ENCODE measurements at regions not wholly inside any gene's neighbourhood (a gene's known extent, or its start where the extent isn't known, plus 50 kb on each side); places are given as distances from the start of the nearest gene placed in this dataset.

DNA sequence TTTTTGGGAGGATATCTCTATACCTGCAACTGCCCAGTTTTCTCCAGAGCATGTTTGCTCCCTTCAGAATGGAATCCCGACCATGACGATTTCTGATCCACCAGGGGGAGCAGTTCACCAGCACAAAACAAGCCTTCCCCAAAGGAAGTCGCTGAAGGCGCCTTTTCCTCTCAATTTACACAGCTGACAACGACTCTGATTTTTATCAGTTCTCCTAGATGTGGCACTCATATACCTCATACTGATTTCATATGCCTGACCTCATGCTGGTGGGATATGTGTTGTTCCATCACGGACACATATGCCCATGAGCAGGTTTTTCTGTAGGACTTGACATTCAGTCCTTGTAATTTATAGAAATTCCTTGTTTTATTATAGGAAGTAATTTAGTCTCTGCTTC lies 1028.2 kb downstream of the MCTP2 start:
- no peaks in the 10 kb centered on the region for H3K79me2 ChIP-seq (ENCODE audit: control insufficient read depth in 1 of 2, insufficient read depth in 2 of 2, low read length in 2 of 2)
- POLR2A ChIA-PET (ENCODE audit: partially characterized antibody), result no interaction called here
- H3K56ac ChIP-seq (replicated peaks; ENCODE audit: insufficient read length, low read depth, low read length), result no peak overlapping the region
- H3K79me1 ChIP-seq (ENCODE audit: low read depth, low read length), result no peaks in the 10 kb centered on the region
- H2BK12ac ChIP-seq (ENCODE audit: low read depth, low read length), result no peak overlapping the region
- peaks cover 0 to 1% (median 0%) of the 10 kb centered on the region in 4 experiments; a peak in 1 of 7 replicates for H3K27me3 ChIP-seq (replicated peaks in 1 of 4; ENCODE audit: control insufficient read depth in 3 of 4, extremely low read depth in 1 of 4, insufficient read depth in 3 of 4, low read length in 3 of 4)
- FAIRE-seq, result peak; percentile 98
- no peak overlapping the region for H2BK5ac ChIP-seq (ENCODE audit: low read depth, low read length)
- H3K9ac ChIP-seq (replicated peaks in 1 of 4; ENCODE audit: extremely low read depth in 1 of 4, low read depth in 3 of 4, low read length in 3 of 4), result no peak overlapping the region
- no peaks in the 10 kb centered on the region for H3K23me2 ChIP-seq (ENCODE audit: low read depth, low read length)
- no peak overlapping the region for H3K14ac ChIP-seq (ENCODE audit: insufficient read length)
- no peaks in the 10 kb centered on the region for H3K9me3 ChIP-seq (ENCODE audit: insufficient read depth in 2 of 2, low read depth in 1 of 2, low read length in 1 of 2)
- no peak overlapping the region for H2BK15ac ChIP-seq (ENCODE audit: low read length)
- no peak overlapping the region for H2AK5ac ChIP-seq (ENCODE audit: low read depth, low read length)
- DNase-seq (ENCODE audit: low read depth in 1 of 2, low spot score in 2 of 2), result peak; percentile 7 to 61
- H3K4me2 ChIP-seq (ENCODE audit: insufficient read depth in 1 of 2, low read depth in 2 of 2, low read length in 2 of 2), result no peak overlapping the region
- no peak overlapping the region for H3K4ac ChIP-seq (replicated peaks; ENCODE audit: insufficient read length, low read depth, low read length)
- no peaks in the 10 kb centered on the region for H3K36me3 ChIP-seq (ENCODE audit: control insufficient read depth in 2 of 4, insufficient read depth in 4 of 4, low read length in 3 of 4)
- TF ChIP-seq CBX5 (IDR thresholded peaks at IDR 0.05; ENCODE audit: low read depth, low read length) (no peak), CREB1 (IDR thresholded peaks at IDR 0.05) (peak; percentile 47; the same call in 1 of the 2 replicates), TEAD4 (IDR thresholded peaks at IDR 0.05; ENCODE audit: low read depth, low read length) (0 out of 2 replicates have a peak, but pooled peaks have one; percentile 23), ASH2L (IDR thresholded peaks at IDR 0.05; ENCODE audit: low read length) (no peak), TBP (IDR thresholded peaks at IDR 0.05; ENCODE audit: low read depth, low read length) (no peak), ZNF274 (IDR thresholded peaks at IDR 0.05; ENCODE audit: borderline replicate concordance, extremely low read depth, low read length) (no peak), RAD21 (IDR thresholded peaks at IDR 0.05 in 1 of 2, conservative IDR thresholded peaks at IDR 0.05 in 1 of 2; ENCODE audit: low read depth in 2 of 2, low read length in 2 of 2) (peak; percentile 94 to 96), EZH2 (IDR thresholded peaks at IDR 0.05; ENCODE audit: low read depth, low read length, severe bottlenecking) (no peak)
- TF ChIP-seq, protein P1, sequence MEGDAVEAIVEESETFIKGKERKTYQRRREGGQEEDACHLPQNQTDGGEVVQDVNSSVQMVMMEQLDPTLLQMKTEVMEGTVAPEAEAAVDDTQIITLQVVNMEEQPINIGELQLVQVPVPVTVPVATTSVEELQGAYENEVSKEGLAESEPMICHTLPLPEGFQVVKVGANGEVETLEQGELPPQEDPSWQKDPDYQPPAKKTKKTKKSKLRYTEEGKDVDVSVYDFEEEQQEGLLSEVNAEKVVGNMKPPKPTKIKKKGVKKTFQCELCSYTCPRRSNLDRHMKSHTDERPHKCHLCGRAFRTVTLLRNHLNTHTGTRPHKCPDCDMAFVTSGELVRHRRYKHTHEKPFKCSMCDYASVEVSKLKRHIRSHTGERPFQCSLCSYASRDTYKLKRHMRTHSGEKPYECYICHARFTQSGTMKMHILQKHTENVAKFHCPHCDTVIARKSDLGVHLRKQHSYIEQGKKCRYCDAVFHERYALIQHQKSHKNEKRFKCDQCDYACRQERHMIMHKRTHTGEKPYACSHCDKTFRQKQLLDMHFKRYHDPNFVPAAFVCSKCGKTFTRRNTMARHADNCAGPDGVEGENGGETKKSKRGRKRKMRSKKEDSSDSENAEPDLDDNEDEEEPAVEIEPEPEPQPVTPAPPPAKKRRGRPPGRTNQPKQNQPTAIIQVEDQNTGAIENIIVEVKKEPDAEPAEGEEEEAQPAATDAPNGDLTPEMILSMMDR (IDR thresholded peaks at IDR 0.05; ENCODE audit: control extremely low read depth in 1 of 3, insufficient read depth in 1 of 3, low read depth in 1 of 3, low read length in 3 of 3), result peak; percentile 59 to 77 (median 74)
- H3K27ac ChIP-seq (ENCODE audit: low read depth, low read length), result no peak overlapping the region
- WGBS, 2 experiments (ENCODE audit: extremely low coverage in 1 of 2, insufficient coverage in 1 of 2, insufficient read length in 1 of 2, insufficient replicate concordance in 2 of 2, low coverage in 1 of 2, low lambda C conversion rate in 2 of 2, missing lambda C conversion rate in 1 of 2), result 16% methylated on average over 6 of the region's 6 CpGs; no CpG with 5 or more reads in 1 of the 2 experiments
- H2AFZ ChIP-seq (ENCODE audit: low read length), result no peak overlapping the region
- H2BK20ac ChIP-seq (ENCODE audit: low read length), result no peak overlapping the region
- H3K23ac ChIP-seq (ENCODE audit: insufficient read length), result no peak overlapping the region
- H3K4me3 ChIP-seq (ENCODE audit: extremely low read depth in 1 of 4, insufficient read depth in 2 of 4, low read depth in 3 of 4, low read length in 4 of 4), result no peak overlapping the region
- no peak overlapping the region for H4K5ac ChIP-seq (ENCODE audit: insufficient read length, low read depth, low read length)
- no peak overlapping the region for H2BK120ac ChIP-seq (replicated peaks; ENCODE audit: low read depth, low read length)
- H3K4me1 ChIP-seq (replicated peaks in 1 of 4; ENCODE audit: control insufficient read depth in 3 of 4, insufficient read depth in 4 of 4, low read length in 3 of 4), result peaks cover 0 to 6% (median 0%) of the 10 kb centered on the region in 4 experiments; a peak in 2 of 7 replicates
- H3K18ac ChIP-seq (ENCODE audit: extremely low read depth, low read length), result no peak overlapping the region
- CTCF ChIA-PET (ENCODE audit: partially characterized antibody), result interaction anchor here (0.7 to 5.4 kb wide), 39 partner anchors 8 to 1100 kb away, joined by 3 to 29 read pairs (median 4); no protein-coding TSS in a partner anchor
- H4K20me1 ChIP-seq (replicated peaks in 1 of 2; ENCODE audit: control insufficient read depth in 1 of 2, insufficient read depth in 2 of 2, low read length in 2 of 2), result no peaks in the 10 kb centered on the region
- H4K8ac ChIP-seq (ENCODE audit: extremely low read depth, insufficient read depth, low read length), result no peak overlapping the region
- no peak overlapping the region for H4K91ac ChIP-seq (replicated peaks; ENCODE audit: insufficient read length, low read length)

All from H1 (cell line).